ENCODE measurements at regions not wholly inside any gene's neighbourhood (a gene's known extent, or its start where the extent isn't known, plus 50 kb on each side); places are given as distances from the start of the nearest gene placed in this dataset.

- TF ChIP-seq ZBTB7A (IDR thresholded peaks at IDR 0.05; ENCODE audit: low read depth) (no peak), CEBPB (IDR thresholded peaks at IDR 0.05) (no peak), MAX (IDR thresholded peaks at IDR 0.05) (no peak)
Observed at GRCh38 chr16:5479926-5480325, 382.3 kb upstream of the EEF2KMT start.

Data from Ishikawa (cell line).